ENCODE measurements at regions not wholly inside any gene's neighbourhood (a gene's known extent, or its start where the extent isn't known, plus 50 kb on each side); places are given as distances from the start of the nearest gene placed in this dataset.
A peak's percentile ranks its signal among the peaks of the same experiment; 100 is the strongest.
"Not testable (repeated sequence)": the region's sequence is repeated elsewhere in the genome, so short reads cannot be mapped to it uniquely, and the experiment has no call there.

GRCh38 chrX:69431420-69431819, 72.7 kb upstream of the NALF2 start:
- no peak for DNase-seq (ENCODE audit: extremely low spot score, unreplicated experiment)
- Mint-ChIP-seq H3K9me3 (no peaks in the 10 kb centered on the region), H3K27ac (no peak overlapping the region), H3K27me3 (peaks cover 12% of the 10 kb centered on the region), H3K4me3 (no peak overlapping the region), H3K4me1 (ENCODE audit: unreplicated experiment) (no peaks in the 10 kb centered on the region), H3K36me3 (no peaks in the 10 kb centered on the region)
- TF ChIP-seq CTCF (conservative IDR thresholded peaks at IDR 0.05), result no peak

DNA sequence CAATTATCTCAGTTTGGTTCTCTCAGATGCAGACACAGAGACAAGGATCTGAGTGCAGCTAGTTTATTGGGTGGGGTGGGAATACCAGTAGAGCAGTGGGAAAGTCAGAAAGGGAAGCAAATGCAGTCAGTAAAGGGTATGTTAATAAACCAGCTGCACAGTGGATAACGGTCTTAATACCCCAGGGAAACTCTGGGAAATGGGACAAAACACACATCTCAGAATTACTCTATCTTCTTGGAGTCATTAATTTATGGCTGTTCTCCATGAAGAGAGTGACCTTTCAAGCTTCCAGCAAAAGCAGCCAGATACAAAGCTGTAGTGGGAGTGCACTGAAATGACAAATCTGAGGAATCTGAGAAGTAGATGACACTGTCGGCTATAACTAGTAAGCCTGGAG, 73.3 kb upstream of the NALF2 start:
- Mint-ChIP-seq H3K9me3 (no peaks in the 10 kb centered on the region), H3K4me3 (no peak overlapping the region), H3K36me3 (no peaks in the 10 kb centered on the region), H3K27ac (no peak overlapping the region), H3K4me1 (ENCODE audit: unreplicated experiment) (no peaks in the 10 kb centered on the region), H3K27me3 (peaks cover 12% of the 10 kb centered on the region)
- no peak for TF ChIP-seq CTCF (conservative IDR thresholded peaks at IDR 0.05)
- no peak for DNase-seq (ENCODE audit: extremely low spot score, unreplicated experiment)

- no peaks in the 10 kb centered on the region for H3K9me3 Mint-ChIP-seq
- TF ChIP-seq CTCF (conservative IDR thresholded peaks at IDR 0.05), result no peak
- no peak overlapping the region for H3K27ac Mint-ChIP-seq
- H3K4me3 Mint-ChIP-seq, result no peak overlapping the region
- H3K27me3 Mint-ChIP-seq, result peaks cover 12% of the 10 kb centered on the region
- DNase-seq (ENCODE audit: extremely low spot score, unreplicated experiment), result no peak
- H3K4me1 Mint-ChIP-seq (ENCODE audit: unreplicated experiment), result no peaks in the 10 kb centered on the region
- no peaks in the 10 kb centered on the region for H3K36me3 Mint-ChIP-seq
These were observed 74.6 kb upstream of the NALF2 start for GRCh38 chrX:69429339-69430015.

DNA sequence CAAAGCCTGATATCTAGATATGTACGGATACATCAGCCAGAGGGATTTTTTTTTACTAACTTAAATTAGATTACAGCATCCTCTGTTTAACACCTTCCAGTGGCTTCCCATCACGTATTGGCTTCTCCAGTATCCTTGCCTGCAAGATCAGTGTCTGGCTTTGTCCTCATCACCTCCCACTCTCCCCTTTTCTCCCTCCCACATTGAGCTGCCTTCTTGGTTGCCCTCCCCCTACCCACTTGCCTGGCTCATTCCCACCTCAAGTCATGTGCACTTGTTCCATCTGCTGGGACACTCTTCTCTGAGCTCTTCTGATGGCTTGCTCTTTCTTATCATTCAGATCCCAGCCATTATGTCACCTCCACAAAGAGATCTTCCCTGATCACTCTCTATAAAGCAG, 75.9 kb upstream of the NALF2 start:
- Mint-ChIP-seq H3K27ac (no peak overlapping the region), H3K36me3 (no peaks in the 10 kb centered on the region), H3K4me1 (ENCODE audit: unreplicated experiment) (no peaks in the 10 kb centered on the region), H3K27me3 (peaks cover 12% of the 10 kb centered on the region), H3K4me3 (no peak overlapping the region), H3K9me3 (no peaks in the 10 kb centered on the region)
- no peak for TF ChIP-seq CTCF (conservative IDR thresholded peaks at IDR 0.05)
- no peak for DNase-seq (ENCODE audit: extremely low spot score, unreplicated experiment)

- Mint-ChIP-seq H3K27ac (no peak overlapping the region), H3K27me3 (peaks cover 12% of the 10 kb centered on the region), H3K9me3 (no peaks in the 10 kb centered on the region), H3K4me3 (no peak overlapping the region), H3K4me1 (ENCODE audit: unreplicated experiment) (no peaks in the 10 kb centered on the region), H3K36me3 (no peaks in the 10 kb centered on the region)
- TF ChIP-seq CTCF (conservative IDR thresholded peaks at IDR 0.05), result no peak
- no peak for DNase-seq (ENCODE audit: extremely low spot score, unreplicated experiment)
These were observed 79.2 kb upstream of the NALF2 start for GRCh38 chrX:69424910-69425309.

DNA sequence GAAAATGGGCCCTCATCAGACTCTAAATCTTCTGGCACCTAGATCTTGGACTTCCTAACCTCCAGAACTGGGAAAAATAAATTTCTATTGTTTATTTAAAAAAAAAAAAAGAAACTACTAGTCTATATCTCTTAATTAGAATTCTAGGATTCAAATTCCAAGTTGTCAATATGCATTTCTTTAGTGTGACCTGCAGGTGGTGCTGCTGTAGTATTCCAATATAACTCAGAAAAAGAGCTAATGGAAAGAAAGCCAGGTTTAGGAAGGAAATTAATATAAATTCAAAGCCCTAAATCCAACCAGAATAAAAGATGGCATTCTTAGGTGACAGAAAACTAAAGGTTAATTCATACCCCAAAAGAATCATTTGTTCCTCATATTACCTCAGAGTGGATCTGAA, 80.0 kb upstream of the NALF2 start:
- no peak for DNase-seq (ENCODE audit: extremely low spot score, unreplicated experiment)
- H3K4me1 Mint-ChIP-seq (ENCODE audit: unreplicated experiment), result no peaks in the 10 kb centered on the region
- H3K27ac Mint-ChIP-seq, result no peak overlapping the region
- H3K27me3 Mint-ChIP-seq, result peaks cover 12% of the 10 kb centered on the region
- peak; percentile 66 for TF ChIP-seq CTCF (conservative IDR thresholded peaks at IDR 0.05)
- no peak overlapping the region for H3K4me3 Mint-ChIP-seq
- H3K9me3 Mint-ChIP-seq, result no peaks in the 10 kb centered on the region
- H3K36me3 Mint-ChIP-seq, result no peaks in the 10 kb centered on the region

GRCh38 chrX:69422208-69422607, 81.9 kb upstream of the NALF2 start:
- not testable (repeated sequence) for H3K4me1 Mint-ChIP-seq (ENCODE audit: unreplicated experiment); H3K9me3 Mint-ChIP-seq; H3K4me3 Mint-ChIP-seq; H3K27me3 Mint-ChIP-seq; H3K27ac Mint-ChIP-seq; DNase-seq (ENCODE audit: extremely low spot score, unreplicated experiment); H3K36me3 Mint-ChIP-seq
